Myocyte (in vitro differentiated cells): ENCODE measurements at regions not wholly inside any gene's neighbourhood (a gene's known extent, or its start where the extent isn't known, plus 50 kb on each side); places are given as distances from the start of the nearest gene placed in this dataset.

Source experiments
- DNase-seq: peaks from one replicate; pipeline ENCODE4 v3.0.0-alpha.2; 2012; ENCODE audit warnings: low read depth

DNA sequence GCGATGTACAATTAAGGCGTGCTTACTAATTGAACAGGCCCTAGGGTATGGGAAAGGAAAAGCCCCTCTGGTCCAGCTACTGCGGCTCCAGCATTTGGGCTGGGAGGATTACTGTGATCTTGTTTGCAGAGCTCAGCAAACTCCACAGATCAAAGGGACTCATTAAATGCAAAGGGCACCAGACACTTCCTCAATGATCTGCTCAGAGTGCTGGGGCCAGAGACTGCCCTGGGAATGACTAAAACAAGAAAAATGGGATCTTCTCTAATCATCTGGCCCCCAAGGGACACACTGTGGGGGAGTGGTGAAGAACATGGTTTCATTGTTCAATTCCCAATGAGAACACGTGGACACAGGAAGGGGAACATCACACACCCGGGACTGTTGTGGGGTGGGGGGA lies 85.0 kb downstream of the MARCHF4 start:
- DNase-seq = no peak

- no peak for DNase-seq
Measured at GRCh38 chr2:216286616-216287231, 85.6 kb downstream of the MARCHF4 start.

GRCh38 chr2:216285701-216286100 lies 86.6 kb downstream of the MARCHF4 start:
- no peak for DNase-seq

DNA sequence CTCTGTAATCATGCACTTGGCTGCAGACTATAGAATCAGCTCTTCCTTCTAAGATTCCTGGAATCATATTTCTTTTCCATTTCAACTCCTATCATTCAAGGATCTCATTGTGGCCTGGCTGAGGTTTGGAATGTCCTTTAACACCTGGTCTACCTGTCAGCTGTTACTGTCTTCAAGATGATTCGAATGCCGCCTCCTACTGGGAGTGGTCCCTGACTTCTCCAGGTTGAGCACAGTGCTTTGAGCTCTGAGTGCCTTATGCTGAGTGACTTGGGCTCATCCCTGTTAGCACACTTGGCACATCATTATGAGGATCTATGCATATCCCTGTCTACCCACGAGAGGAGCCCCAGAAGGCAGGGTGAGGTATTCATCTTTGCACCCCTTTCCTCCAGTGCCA lies 87.6 kb downstream of the MARCHF4 start:
- no peak for DNase-seq

- DNase-seq = peak; percentile 20
Measured at GRCh38 chr2:216283038-216283900, 89.0 kb downstream of the MARCHF4 start.

GRCh38 chr2:216281876-216282275 lies 90.4 kb downstream of the MARCHF4 start:
- DNase-seq = peak; percentile 40

GRCh38 chr2:216281316-216281715 lies 91.0 kb downstream of the MARCHF4 start:
- DNase-seq = peak; percentile 62

DNA sequence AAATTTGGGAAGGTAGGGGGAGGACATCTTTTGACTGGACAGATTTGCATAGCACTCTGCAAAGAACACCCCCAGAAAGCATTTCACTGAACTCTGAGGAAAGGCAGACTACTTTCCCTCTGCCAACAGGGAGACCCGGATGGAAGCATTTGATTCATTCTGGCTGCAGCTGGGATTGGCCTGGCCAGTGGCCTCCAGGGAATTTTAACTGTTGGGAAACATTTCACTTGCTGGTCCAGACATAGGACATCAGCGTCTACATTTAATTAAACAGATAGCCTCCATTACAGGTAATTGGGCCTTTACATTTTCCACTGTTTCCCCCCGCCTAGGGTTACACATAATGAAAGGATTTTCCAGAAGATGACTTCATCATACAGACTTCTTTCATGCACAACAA lies 92.8 kb downstream of the MARCHF4 start:
- peak; percentile 67 for DNase-seq

- no peak for DNase-seq
Measured at GRCh38 chr2:216279031-216279430, 93.3 kb downstream of the MARCHF4 start.

DNA sequence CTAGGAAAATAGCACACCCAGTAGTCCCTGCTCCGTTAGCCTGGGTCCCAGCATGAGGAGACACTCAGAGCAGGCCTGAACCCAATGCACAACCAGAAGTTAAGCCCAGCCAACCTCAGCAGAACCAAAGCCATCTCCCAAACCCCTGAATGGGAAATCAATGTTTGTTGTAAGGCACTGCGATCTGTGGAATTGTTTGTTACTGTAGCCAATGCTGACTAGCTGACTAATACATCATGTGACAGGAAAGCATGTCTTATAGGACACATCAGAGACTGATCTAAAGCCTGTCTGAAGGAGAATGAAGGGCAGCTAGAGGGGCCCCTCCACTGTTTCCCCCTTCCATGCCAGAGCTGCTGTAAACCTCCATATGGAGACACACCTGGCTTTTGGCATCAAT lies 96.4 kb downstream of the MARCHF4 start:
- DNase-seq = no peak

- peak; percentile 68 for DNase-seq
Measured at GRCh38 chr2:216274194-216274840, 98.0 kb downstream of the MARCHF4 start.

GRCh38 chr2:216261042-216261537 lies 111.2 kb downstream of the MARCHF4 start:
- DNase-seq = no peak

DNA sequence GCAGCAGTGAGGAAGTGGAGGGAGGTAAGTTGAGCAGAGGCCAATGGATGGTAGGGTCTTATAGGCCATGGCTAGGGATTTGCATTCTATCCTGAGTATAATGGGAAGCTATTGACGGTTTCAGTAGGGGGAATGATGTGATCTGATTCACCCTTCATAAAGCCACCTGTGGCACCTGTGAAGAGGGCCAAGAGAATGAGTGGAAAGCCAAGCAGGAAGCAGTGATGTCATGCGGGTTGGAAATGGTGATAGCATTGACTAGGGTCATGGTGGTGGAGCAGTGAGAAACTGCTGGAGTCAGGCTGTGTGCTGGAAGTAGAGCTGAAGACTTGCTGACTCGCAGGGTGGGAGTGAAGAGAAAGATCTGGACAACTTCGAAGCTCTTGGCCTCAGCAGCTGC lies 111.7 kb downstream of the MARCHF4 start:
- DNase-seq = no peak

- DNase-seq = no peak
Measured at GRCh38 chr2:216259081-216259480, 113.2 kb downstream of the MARCHF4 start.

DNA sequence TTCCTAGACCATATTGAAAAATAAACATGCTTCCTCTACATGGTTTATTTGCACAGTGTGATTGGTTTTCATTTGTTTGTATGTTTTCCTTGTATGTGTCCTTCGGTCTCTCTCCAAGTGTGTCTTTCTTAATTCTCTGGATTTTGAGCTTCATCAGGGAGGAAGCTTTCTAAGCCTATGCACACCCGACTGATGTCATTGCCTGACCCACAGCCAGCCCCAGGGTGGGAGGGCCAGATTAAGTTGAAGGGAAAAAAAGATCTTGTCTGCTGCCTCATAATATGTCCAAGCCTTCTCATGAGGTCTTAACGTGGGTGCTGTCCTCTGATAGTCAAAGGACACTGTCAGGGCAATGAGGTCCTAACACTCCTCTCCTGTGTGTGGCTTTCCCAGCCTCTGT lies 115.2 kb downstream of the MARCHF4 start:
- no peak for DNase-seq
